Osteoblast (primary cell): ENCODE measurements at regions not wholly inside any gene's neighbourhood (a gene's known extent, or its start where the extent isn't known, plus 50 kb on each side); places are given as distances from the start of the nearest gene placed in this dataset.

Source experiments
- DNase-seq: peaks from one replicate; pipeline ENCODE4 v3.0.0; 2011; ENCODE audit warnings: low spot score, mixed read lengths; ENCODE audit not compliant: insufficient read length; ENCODE audit errors: missing footprints
- H2AFZ ChIP-seq: 2 replicates; pipeline ENCODE4 v1.6.0; 2011; ENCODE audit warnings: mild to moderate bottlenecking, low read length
- H3K27ac ChIP-seq: 2 replicates; pipeline ENCODE4 v1.5.1; 2011; ENCODE audit warnings: mild to moderate bottlenecking, low read depth, low read length, moderate library complexity
- H3K27me3 ChIP-seq: 2 replicates; pipeline ENCODE4 v1.6.0; 2012; ENCODE audit warnings: mild to moderate bottlenecking, control low read depth, inconsistent platforms, low read length, moderate library complexity; ENCODE audit not compliant: insufficient read depth
- H3K36me3 ChIP-seq: 2 replicates; pipeline ENCODE4 v1.5.1; 2011; ENCODE audit warnings: mild to moderate bottlenecking, low read length, control low read depth, moderate library complexity; ENCODE audit not compliant: insufficient read depth
- H3K4me1 ChIP-seq: 2 replicates; pipeline ENCODE4 v1.5.1; 2011; ENCODE audit warnings: mild to moderate bottlenecking, low read length, control low read depth, moderate library complexity; ENCODE audit not compliant: insufficient read depth
- H3K4me2 ChIP-seq: 2 replicates; pipeline ENCODE4 v1.6.0; 2011; ENCODE audit warnings: mild to moderate bottlenecking, low read length; ENCODE audit not compliant: insufficient read depth
- H3K4me3 ChIP-seq: fragments of 200-600 bp; sonication (generic); 3 replicates; pipeline ENCODE4 v1.5.1; 2012; ENCODE audit warnings: mild to moderate bottlenecking, low read length, inconsistent platforms; ENCODE audit not compliant: insufficient read depth
- H3K79me2 ChIP-seq: 2 replicates; pipeline ENCODE4 v1.6.0; 2012; ENCODE audit warnings: mild to moderate bottlenecking, low read length, control low read depth, inconsistent platforms; ENCODE audit not compliant: insufficient read depth
- H3K9me3 ChIP-seq: 2 replicates; pipeline ENCODE4 v1.5.1; 2011; ENCODE audit warnings: low read depth, low read length, control low read depth
- H4K20me1 ChIP-seq: 2 replicates; pipeline ENCODE4 v1.6.0; 2012; ENCODE audit warnings: mild to moderate bottlenecking, low read length, control low read depth; ENCODE audit not compliant: insufficient read depth
- CTCF ChIP-seq: IDR thresholded peaks from 2 replicates; pipeline ENCODE4 v1.5.1; 2011; ENCODE audit warnings: mild to moderate bottlenecking, low read depth, low read length, moderate library complexity; ENCODE audit errors: extremely low read depth

- H2AFZ ChIP-seq = no peak overlapping the region
- H3K79me2 ChIP-seq = no peaks in the 10 kb centered on the region
- H3K27ac ChIP-seq = no peak overlapping the region
- no peaks in the 10 kb centered on the region for H3K4me1 ChIP-seq
- no peak overlapping the region for H3K4me3 ChIP-seq
- H3K27me3 ChIP-seq = no peaks in the 10 kb centered on the region
- H3K9me3 ChIP-seq = no peaks in the 10 kb centered on the region
- no peak for DNase-seq
- no peak for TF ChIP-seq CTCF
- H3K4me2 ChIP-seq = no peak overlapping the region
- no peaks in the 10 kb centered on the region for H3K36me3 ChIP-seq
- H4K20me1 ChIP-seq = no peaks in the 10 kb centered on the region
These were observed 1323.5 kb upstream of the LRRTM3 start for GRCh38 chr10:65602182-65602865.

GRCh38 chr10:65611592-65611991 is 1314.2 kb upstream of the LRRTM3 start:
- Histone ChIP-seq H3K36me3 (no peaks in the 10 kb centered on the region), H3K4me2 (no peak overlapping the region), H3K27ac (no peak overlapping the region), H3K4me3 (no peak overlapping the region), H3K27me3 (no peaks in the 10 kb centered on the region), H2AFZ (no peak overlapping the region), H3K9me3 (no peaks in the 10 kb centered on the region), H3K79me2 (no peaks in the 10 kb centered on the region), H3K4me1 (no peaks in the 10 kb centered on the region), H4K20me1 (no peaks in the 10 kb centered on the region)
- DNase-seq = no peak
- no peak for TF ChIP-seq CTCF

GRCh38 chr10:65614956-65615565 is 1310.8 kb upstream of the LRRTM3 start:
- no peak overlapping the region for H3K27ac ChIP-seq
- no peak overlapping the region for H3K4me2 ChIP-seq
- no peaks in the 10 kb centered on the region for H3K36me3 ChIP-seq
- no peak for TF ChIP-seq CTCF
- no peaks in the 10 kb centered on the region for H3K79me2 ChIP-seq
- H2AFZ ChIP-seq = no peak overlapping the region
- no peak for DNase-seq
- H3K27me3 ChIP-seq = no peaks in the 10 kb centered on the region
- H4K20me1 ChIP-seq = no peaks in the 10 kb centered on the region
- no peaks in the 10 kb centered on the region for H3K9me3 ChIP-seq
- no peak overlapping the region for H3K4me3 ChIP-seq
- no peaks in the 10 kb centered on the region for H3K4me1 ChIP-seq

GRCh38 chr10:65618126-65618525 is 1307.7 kb upstream of the LRRTM3 start:
- no peak for DNase-seq
- no peak overlapping the region for H2AFZ ChIP-seq
- H3K9me3 ChIP-seq = no peaks in the 10 kb centered on the region
- no peaks in the 10 kb centered on the region for H3K79me2 ChIP-seq
- no peaks in the 10 kb centered on the region for H4K20me1 ChIP-seq
- no peak for TF ChIP-seq CTCF
- no peaks in the 10 kb centered on the region for H3K4me1 ChIP-seq
- no peak overlapping the region for H3K4me2 ChIP-seq
- H3K36me3 ChIP-seq = no peaks in the 10 kb centered on the region
- no peak overlapping the region for H3K4me3 ChIP-seq
- no peaks in the 10 kb centered on the region for H3K27me3 ChIP-seq
- H3K27ac ChIP-seq = no peak overlapping the region
